ENCODE measurements at regions not wholly inside any gene's neighbourhood (a gene's known extent, or its start where the extent isn't known, plus 50 kb on each side); places are given as distances from the start of the nearest gene placed in this dataset.

DNA sequence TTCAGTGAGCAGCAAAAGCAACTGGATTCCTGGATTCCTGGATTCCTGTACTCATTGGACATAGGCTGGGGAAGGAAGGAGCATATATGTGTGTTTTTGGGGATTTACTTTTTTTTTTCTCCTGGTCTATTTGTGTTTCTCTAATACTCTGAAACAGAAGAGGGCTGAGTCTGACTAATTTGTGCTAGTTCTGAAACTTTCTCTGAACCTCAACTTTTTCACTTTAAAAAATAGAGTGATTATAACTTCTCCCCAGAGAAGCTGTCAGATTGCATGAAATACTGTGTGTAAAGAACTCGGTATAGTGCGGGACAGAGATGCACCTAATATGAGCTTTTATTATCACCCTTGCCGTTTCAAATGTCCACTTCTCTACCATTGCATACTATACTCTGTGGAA lies 529.5 kb downstream of the TMTC2 start:
- TF ChIP-seq, protein P1, sequence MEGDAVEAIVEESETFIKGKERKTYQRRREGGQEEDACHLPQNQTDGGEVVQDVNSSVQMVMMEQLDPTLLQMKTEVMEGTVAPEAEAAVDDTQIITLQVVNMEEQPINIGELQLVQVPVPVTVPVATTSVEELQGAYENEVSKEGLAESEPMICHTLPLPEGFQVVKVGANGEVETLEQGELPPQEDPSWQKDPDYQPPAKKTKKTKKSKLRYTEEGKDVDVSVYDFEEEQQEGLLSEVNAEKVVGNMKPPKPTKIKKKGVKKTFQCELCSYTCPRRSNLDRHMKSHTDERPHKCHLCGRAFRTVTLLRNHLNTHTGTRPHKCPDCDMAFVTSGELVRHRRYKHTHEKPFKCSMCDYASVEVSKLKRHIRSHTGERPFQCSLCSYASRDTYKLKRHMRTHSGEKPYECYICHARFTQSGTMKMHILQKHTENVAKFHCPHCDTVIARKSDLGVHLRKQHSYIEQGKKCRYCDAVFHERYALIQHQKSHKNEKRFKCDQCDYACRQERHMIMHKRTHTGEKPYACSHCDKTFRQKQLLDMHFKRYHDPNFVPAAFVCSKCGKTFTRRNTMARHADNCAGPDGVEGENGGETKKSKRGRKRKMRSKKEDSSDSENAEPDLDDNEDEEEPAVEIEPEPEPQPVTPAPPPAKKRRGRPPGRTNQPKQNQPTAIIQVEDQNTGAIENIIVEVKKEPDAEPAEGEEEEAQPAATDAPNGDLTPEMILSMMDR (IDR thresholded peaks at IDR 0.05; ENCODE audit: low read depth, low read length, missing input control) = no peak
- TF ChIP-seq FOXA1 (IDR thresholded peaks at IDR 0.05) (no peak), NR2F2 (IDR thresholded peaks at IDR 0.05) (no peak), EGR1 (IDR thresholded peaks at IDR 0.05; ENCODE audit: low read depth in 2 of 2) (no peak)
